Pulmonary artery endothelial cell (primary cell): ENCODE measurements at regions not wholly inside any gene's neighbourhood (a gene's known extent, or its start where the extent isn't known, plus 50 kb on each side); places are given as distances from the start of the nearest gene placed in this dataset.

Experiments used
- DNase-seq: peaks from one replicate; pipeline ENCODE4 v3.0.0-alpha.2; 2011; ENCODE audit warnings: low read depth, low spot score

DNA sequence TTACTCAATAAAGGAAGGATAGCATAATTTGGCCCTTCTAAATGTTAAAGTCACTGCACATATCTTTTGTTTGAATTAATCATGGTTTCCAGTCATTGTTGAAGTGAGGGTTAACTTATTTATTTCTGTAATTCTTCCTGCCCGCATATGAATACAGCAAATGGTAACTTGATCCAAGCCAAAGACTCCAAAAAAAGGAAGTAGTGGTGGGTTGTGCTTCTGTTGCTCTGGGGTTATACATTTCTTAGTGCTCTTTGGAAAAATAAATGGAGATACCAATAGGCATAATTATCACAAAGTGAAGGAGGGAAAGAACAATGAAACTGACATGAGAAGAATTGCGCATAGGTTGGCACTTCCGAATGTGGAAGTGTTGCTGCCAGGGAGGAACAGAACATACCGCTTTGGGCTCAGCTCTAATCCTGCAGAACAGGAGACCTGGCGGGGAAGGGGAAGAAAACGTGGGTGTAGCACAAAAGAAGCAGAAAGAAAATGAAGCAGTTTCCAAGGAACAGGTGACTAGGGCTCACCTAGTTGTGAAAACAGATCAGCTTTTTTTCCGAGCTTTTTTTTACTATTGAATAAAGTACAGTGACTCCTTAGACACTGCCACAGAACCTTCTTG, 69.7 kb upstream of the TAF11L2 start:
- no peak for DNase-seq

- no peak for DNase-seq
These were observed 68.7 kb upstream of the TAF11L2 start for GRCh38 chr5:17429353-17429752.

DNA sequence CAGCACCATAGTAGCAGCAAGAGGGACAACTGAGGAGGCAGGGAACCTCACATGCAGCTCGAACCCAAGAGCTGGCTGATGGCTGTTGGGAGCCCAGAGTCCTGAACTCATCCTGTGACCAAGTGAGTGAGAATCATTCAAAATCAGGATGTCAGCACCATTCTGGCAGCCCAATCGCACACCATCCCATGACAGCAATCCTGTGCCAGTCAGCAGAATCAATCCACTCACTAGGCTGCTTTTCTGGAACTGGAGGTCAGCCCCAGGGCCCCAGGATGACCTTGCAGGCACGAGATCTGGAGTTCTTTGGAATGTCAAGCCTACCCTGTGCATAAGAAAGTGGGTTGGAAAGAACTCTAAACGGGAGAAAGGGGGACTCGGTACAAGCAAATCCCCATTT, 67.8 kb upstream of the TAF11L2 start:
- DNase-seq, result no peak

- DNase-seq, result no peak
These were observed 66.6 kb upstream of the TAF11L2 start for GRCh38 chr5:17431272-17432050.

DNA sequence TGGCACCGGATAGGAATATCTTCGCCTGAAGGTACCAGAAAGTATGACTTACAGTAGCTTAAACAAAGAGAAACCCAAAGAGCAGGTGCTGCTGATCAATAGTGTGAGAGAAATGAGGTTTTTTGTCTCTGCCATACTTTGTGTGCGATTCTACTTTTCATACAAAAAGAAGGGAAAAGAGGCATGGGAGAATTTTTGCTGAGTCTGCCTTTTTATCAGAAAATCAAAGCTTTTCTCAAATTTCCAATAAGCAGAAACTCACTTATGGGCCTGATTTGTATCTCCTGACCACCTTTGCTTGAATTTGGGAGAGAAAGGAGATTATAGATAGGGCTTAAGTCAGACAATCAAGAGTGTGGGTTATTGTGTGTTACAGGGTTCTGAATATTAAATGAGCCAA, 65.5 kb upstream of the TAF11L2 start:
- DNase-seq, result no peak

DNA sequence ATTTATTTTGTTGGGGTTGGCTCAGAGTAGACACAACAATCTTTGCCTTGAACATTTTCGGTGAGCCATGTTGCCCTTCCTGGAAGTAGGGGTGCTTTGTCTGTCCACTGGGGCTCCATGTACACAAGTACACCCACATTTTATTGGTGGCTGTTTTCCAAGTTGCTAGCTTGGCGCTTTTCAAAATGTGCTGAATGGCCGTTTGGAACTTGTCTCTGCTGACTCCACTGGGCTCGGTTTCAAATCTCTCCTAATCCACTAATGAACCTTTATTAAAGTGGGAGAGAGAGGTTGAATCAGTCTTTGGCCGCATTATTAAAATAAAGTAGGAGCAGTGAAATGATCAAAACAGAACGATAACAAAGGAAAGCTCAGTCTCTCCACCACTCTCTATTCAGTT, 64.6 kb upstream of the TAF11L2 start:
- DNase-seq, result no peak

DNA sequence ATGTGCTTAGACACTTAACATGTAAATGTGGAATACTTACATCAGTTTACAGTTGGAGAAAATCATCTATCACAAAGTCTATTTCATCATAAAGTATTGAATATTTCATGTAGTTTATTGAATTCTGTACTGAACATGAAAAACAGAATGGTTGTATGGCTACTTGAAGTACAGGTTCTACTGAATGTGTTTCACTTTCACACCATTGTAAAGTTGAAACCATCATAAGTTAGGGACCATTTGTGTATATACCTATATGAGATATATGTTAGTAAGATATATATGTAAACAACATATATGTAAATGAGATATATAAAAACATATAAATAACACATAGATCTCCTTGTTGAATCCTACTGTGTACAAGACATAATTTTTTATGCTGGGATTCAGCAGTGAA, 63.0 kb upstream of the TAF11L2 start:
- DNase-seq, result no peak

- DNase-seq, result no peak
These were observed 61.7 kb upstream of the TAF11L2 start for GRCh38 chr5:17436350-17436749.

DNA sequence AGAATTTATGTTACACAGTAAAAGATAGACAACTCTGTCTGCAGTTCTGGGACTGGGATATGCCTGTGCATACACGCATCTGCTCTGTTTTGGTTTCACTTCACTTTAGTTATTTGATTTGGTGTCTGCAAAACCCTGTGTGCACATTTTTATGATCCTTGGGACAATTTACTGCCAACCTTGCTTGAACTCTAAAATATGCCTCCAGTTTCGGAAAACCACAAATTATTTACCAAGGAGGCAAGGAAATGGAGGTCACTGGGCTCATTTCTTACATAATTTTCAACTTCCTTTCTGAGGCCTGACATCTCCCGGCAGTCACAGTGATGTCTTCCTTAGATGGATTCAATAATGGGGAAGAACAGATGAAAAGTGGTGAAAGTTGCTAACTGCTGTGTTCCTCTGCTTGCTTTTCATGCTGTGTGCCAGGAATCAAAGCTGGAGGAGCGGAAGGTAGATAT, 61.2 kb upstream of the TAF11L2 start:
- no peak for DNase-seq

DNA sequence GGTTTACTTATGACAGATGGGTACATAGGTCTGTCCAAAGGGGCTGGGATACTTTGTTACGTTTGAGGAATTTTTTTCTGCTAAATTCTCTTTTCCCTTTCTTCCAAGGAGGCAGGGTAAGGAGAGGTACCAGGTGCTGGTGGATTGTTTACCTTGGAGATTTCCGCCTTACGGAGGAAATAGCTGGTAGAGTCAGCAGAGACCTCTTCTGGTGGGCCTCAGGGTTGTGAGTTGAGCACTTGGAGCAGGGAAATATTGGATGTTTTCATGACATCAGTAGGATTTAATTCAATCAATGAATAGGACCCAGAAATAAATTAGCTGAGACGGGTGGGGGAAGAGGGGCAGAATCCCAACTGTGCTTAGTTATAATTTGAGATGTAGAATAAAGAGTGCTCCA, 60.0 kb upstream of the TAF11L2 start:
- DNase-seq, result no peak

- DNase-seq, result no peak
These were observed 58.1 kb upstream of the TAF11L2 start for GRCh38 chr5:17439956-17440355.

- no peak for DNase-seq
These were observed 57.3 kb upstream of the TAF11L2 start for GRCh38 chr5:17440766-17441165.

DNA sequence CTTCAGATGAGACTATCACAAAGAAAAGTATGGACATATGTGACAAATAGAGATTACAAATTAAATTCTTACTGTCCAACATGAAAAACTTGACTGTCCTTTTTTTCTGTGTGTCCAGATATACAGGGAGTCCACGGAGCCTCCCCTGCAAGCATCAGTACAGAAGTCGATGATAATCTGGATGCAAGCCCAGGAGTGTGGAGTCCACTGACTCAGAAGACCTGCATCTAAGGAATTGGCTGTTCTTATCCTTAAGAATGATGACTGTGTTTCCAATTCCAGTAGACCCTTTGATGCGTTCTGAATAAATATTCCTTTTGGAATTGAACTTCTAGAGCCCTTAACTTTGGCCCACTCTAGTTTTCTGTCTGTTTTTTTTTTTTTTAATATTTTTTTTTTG, 56.7 kb upstream of the TAF11L2 start:
- no peak for DNase-seq

DNA sequence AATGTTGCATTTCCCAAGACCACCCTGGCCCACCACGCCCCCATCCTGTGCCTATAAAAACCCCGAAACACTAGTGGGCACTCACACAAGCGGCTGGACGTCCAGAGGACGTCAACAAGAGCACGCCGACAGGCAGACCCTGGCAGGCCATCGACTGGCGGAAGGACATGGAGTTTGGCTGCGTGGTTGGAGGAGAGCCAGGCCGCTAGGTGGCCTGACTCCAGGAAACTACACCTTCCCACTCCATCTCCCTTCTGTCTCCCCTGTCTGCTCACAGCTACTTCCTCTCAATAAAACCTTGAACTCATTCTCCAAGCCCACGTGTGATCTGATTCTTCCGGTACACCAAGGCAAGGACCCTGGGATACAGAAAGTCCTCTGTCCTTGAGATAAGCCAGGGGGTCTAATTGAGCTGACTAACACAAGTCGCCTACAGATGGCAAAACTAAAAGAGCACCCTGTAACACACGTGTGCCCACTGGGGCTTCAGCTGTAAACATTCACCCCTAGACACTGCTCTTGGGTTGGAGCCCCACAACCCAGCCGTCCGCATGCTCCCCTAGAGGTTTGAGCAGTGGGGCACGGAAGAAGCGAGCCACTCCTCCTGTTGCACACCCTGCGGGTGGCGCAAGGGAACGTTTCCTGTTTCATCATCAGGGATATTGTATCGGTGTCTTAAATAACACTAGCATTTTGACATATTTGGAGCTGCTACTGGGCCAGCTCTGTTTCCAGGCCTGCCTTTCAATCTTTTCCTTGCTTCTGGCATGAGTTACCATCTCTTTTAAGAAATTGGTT, 54.5 kb upstream of the TAF11L2 start:
- no peak for DNase-seq

DNA sequence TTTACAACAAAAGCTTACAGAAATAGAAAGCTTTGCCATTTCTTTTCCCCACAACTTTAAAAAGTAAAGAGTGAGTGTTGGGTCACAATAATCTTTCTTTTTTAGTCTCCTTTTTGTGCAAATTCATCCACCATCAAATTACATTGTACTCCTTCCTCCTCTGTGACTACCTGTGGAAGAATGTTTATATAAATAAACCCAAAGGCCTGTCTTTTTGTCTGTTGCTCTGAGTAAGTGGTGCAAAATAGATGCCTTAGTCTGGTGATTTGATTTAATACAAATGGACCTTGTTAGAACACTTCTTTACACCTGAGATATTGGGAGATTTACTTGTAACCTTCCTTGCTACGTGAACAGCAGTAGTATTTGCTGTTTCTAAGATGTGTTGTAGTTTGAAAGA, 53.5 kb upstream of the TAF11L2 start:
- no peak for DNase-seq

- DNase-seq, result no peak
These were observed 52.8 kb upstream of the TAF11L2 start for GRCh38 chr5:17445185-17445584.
